ENCODE measurements at regions not wholly inside any gene's neighbourhood (a gene's known extent, or its start where the extent isn't known, plus 50 kb on each side); places are given as distances from the start of the nearest gene placed in this dataset.
"Not testable (repeated sequence)": the region's sequence is repeated elsewhere in the genome, so short reads cannot be mapped to it uniquely, and the experiment has no call there.

- DNase-seq = no peak
Observed at GRCh38 chr11:87866951-87867350, 308.3 kb downstream of the RAB38 start.

GRCh38 chr11:87861030-87861429 lies 314.2 kb downstream of the RAB38 start:
- no peak for DNase-seq

GRCh38 chr11:87859636-87860035 lies 315.6 kb downstream of the RAB38 start:
- DNase-seq = no peak

- no peak for DNase-seq
Observed at GRCh38 chr11:87851827-87852226, 323.4 kb downstream of the RAB38 start.

GRCh38 chr11:87851234-87851633 lies 324.0 kb downstream of the RAB38 start:
- no peak for DNase-seq

GRCh38 chr11:87849216-87849615 lies 326.0 kb downstream of the RAB38 start:
- DNase-seq = no peak

- DNase-seq = no peak
Observed at GRCh38 chr11:87840786-87841185, 334.5 kb downstream of the RAB38 start.

GRCh38 chr11:87832211-87832610 lies 343.0 kb downstream of the RAB38 start:
- DNase-seq = no peak

- DNase-seq = no peak
Observed at GRCh38 chr11:87820011-87820410, 355.2 kb downstream of the RAB38 start.

- DNase-seq = no peak
Observed at GRCh38 chr11:87819151-87819550, 356.1 kb downstream of the RAB38 start.

GRCh38 chr11:87812571-87813365 lies 362.5 kb downstream of the RAB38 start:
- no peak for DNase-seq

GRCh38 chr11:87810486-87810885 lies 364.8 kb downstream of the RAB38 start:
- DNase-seq = no peak

- DNase-seq = no peak
Observed at GRCh38 chr11:87809256-87809655, 366.0 kb downstream of the RAB38 start.

GRCh38 chr11:87804176-87804575 lies 371.1 kb downstream of the RAB38 start:
- DNase-seq = no peak

- no peak for DNase-seq
Observed at GRCh38 chr11:87803748-87804147, 371.5 kb downstream of the RAB38 start.

GRCh38 chr11:87784862-87785261 lies 390.4 kb downstream of the RAB38 start:
- DNase-seq = not testable (repeated sequence)

- no peak for DNase-seq
Observed at GRCh38 chr11:87780068-87780413, 395.2 kb downstream of the RAB38 start.

- peak; percentile 36 for DNase-seq
Observed at GRCh38 chr11:87779276-87780067, 395.8 kb downstream of the RAB38 start.

- DNase-seq = no peak
Observed at GRCh38 chr11:87778357-87778756, 396.9 kb downstream of the RAB38 start.

GRCh38 chr11:87775036-87775435 lies 400.2 kb downstream of the RAB38 start:
- DNase-seq = no peak

GRCh38 chr11:87769661-87770060 lies 405.6 kb downstream of the RAB38 start:
- DNase-seq = no peak

GRCh38 chr11:87767615-87768014 lies 407.6 kb downstream of the RAB38 start:
- no peak for DNase-seq

GRCh38 chr11:87764075-87764474 lies 411.2 kb downstream of the RAB38 start:
- DNase-seq = not testable (repeated sequence)

GRCh38 chr11:87754685-87755084 lies 420.6 kb downstream of the RAB38 start:
- DNase-seq = no peak

Data from MV-4-11 (cell line).